H1 (cell line): ENCODE measurements at regions not wholly inside any gene's neighbourhood (a gene's known extent, or its start where the extent isn't known, plus 50 kb on each side); places are given as distances from the start of the nearest gene placed in this dataset.

Experiments
- CTCF ChIA-PET: fragments of 300-600 bp; sonication (Branson Sonifier 250); formaldehyde crosslinking; loops from one replicate; lab custom pipeline; 2021; ENCODE audit not compliant: partially characterized antibody; lab: Charles Lee
- POLR2A ChIA-PET: fragments of 300-600 bp; sonication (Branson Sonifier 250); formaldehyde crosslinking; loops from one replicate; lab custom pipeline; 2021; ENCODE audit warnings: inconsistent platforms; ENCODE audit not compliant: partially characterized antibody; lab: Charles Lee
- DNase-seq, 2 experiments: peaks; one replicate each; pipeline versions ENCODE4 v3.0.0 to v3.0.0-alpha.2; 2010 to 2022; ENCODE audit warnings: low spot score in 2 of 2, low read depth in 1 of 2, mixed read lengths in 1 of 2
- FAIRE-seq: peaks from 2 replicates; lab custom pipeline; 2011; peaks lifted over from hg19 to GRCh38; lab: Jason Lieb, UNC
- H2AFZ ChIP-seq: 2 replicates; pipeline ENCODE4 v1.8.1; 2012; ENCODE audit warnings: low read length, inconsistent platforms
- H2AK5ac ChIP-seq: 2 replicates; pipeline ENCODE4 v1.6.1; 2013; ENCODE audit warnings: low read depth, low read length
- H2BK120ac ChIP-seq: replicated peaks from 2 replicates; pipeline ENCODE3; 2013; ENCODE audit warnings: low read depth, low read length, inconsistent platforms
- H2BK12ac ChIP-seq: 2 replicates; pipeline ENCODE4 v1.6.1; 2013; ENCODE audit warnings: low read depth, low read length
- H2BK15ac ChIP-seq: 2 replicates; pipeline ENCODE4 v1.6.1; 2013; ENCODE audit warnings: low read length
- H2BK20ac ChIP-seq: 2 replicates; pipeline ENCODE4 v1.6.1; 2013; ENCODE audit warnings: low read length
- H2BK5ac ChIP-seq: 2 replicates; pipeline ENCODE4 v1.6.1; 2013; ENCODE audit warnings: low read depth, low read length
- H3K14ac ChIP-seq: 2 replicates; pipeline ENCODE4 v1.6.1; 2013; ENCODE audit warnings: inconsistent platforms; ENCODE audit not compliant: insufficient read length
- H3K18ac ChIP-seq: 2 replicates; pipeline ENCODE4 v1.6.1; 2013; ENCODE audit warnings: low read length; ENCODE audit errors: extremely low read depth
- H3K23ac ChIP-seq: 2 replicates; pipeline ENCODE4 v1.6.1; 2013; ENCODE audit warnings: inconsistent platforms; ENCODE audit not compliant: insufficient read length
- H3K23me2 ChIP-seq: 2 replicates; pipeline ENCODE4 v1.6.1; 2013; ENCODE audit warnings: low read depth, low read length
- H3K27ac ChIP-seq: 2 replicates; pipeline ENCODE4 v1.6.1; 2011; ENCODE audit warnings: low read depth, low read length, inconsistent platforms
- H3K27me3 ChIP-seq, 4 experiments: replicated peaks in 1 of 4; 1 replicate in 1 of 4; 2 replicates in 3 of 4; pipeline versions ENCODE4 v1.6.1 to v1.8.1; 2011 to 2013; ENCODE audit warnings: low read length in 3 of 4, mild to moderate bottlenecking in 3 of 4, inconsistent platforms in 2 of 4, mixed read lengths in 2 of 4, moderate library complexity in 1 of 4; ENCODE audit not compliant: control insufficient read depth in 3 of 4, insufficient read depth in 3 of 4; ENCODE audit errors: extremely low read depth in 1 of 4
- H3K36me3 ChIP-seq, 4 experiments: 2 replicates each; pipeline versions ENCODE4 v1.6.1 to v1.8.1; 2011 to 2013; ENCODE audit warnings: mild to moderate bottlenecking in 4 of 4, low read length in 3 of 4, moderate library complexity in 2 of 4, control low read depth in 1 of 4, inconsistent platforms in 1 of 4; ENCODE audit not compliant: insufficient read depth in 4 of 4, control insufficient read depth in 2 of 4
- H3K4ac ChIP-seq: replicated peaks from 2 replicates; pipeline ENCODE3; 2013; ENCODE audit warnings: low read length, low read depth, mixed read lengths, inconsistent platforms; ENCODE audit not compliant: insufficient read length
- H3K4me1 ChIP-seq, 4 experiments: replicated peaks in 1 of 4; 1 replicate in 1 of 4; 2 replicates in 3 of 4; pipeline versions ENCODE4 v1.6.1 to v1.8.1; 2011 to 2013; ENCODE audit warnings: low read length in 3 of 4, inconsistent platforms in 2 of 4, mixed read lengths in 1 of 4; ENCODE audit not compliant: insufficient read depth in 4 of 4, control insufficient read depth in 3 of 4
- H3K4me2 ChIP-seq, 2 experiments: 2 replicates each; pipeline versions ENCODE4 v1.6.1 to v1.8.1; 2011 to 2013; ENCODE audit warnings: low read depth in 2 of 2, low read length in 2 of 2, control low read depth in 1 of 2, inconsistent platforms in 1 of 2, mild to moderate bottlenecking in 1 of 2; ENCODE audit not compliant: insufficient read depth in 1 of 2
- H3K4me3 ChIP-seq, 4 experiments: fragments of 200-600, 300-600 bp in 1 of 4; sonication (generic), shearing (Covaris generic), sonication (Bioruptor Twin) in 1 of 4; 2 replicates each; pipeline versions ENCODE4 v1.5.1 to v1.8.1; 2011 to 2016; ENCODE audit warnings: low read length in 4 of 4, low read depth in 3 of 4, control low read depth in 2 of 4, inconsistent platforms in 2 of 4, mild to moderate bottlenecking in 2 of 4, mixed read lengths in 1 of 4, moderate library complexity in 1 of 4; ENCODE audit not compliant: insufficient read depth in 2 of 4; ENCODE audit errors: extremely low read depth in 1 of 4
- H3K56ac ChIP-seq: replicated peaks from 2 replicates; pipeline ENCODE3; 2013; ENCODE audit warnings: low read depth, mild to moderate bottlenecking, mixed read lengths, low read length, inconsistent platforms; ENCODE audit not compliant: insufficient read length
- H3K79me1 ChIP-seq: 2 replicates; pipeline ENCODE4 v1.6.1; 2013; ENCODE audit warnings: low read depth, low read length, control low read depth
- H3K79me2 ChIP-seq, 2 experiments: 2 replicates each; pipeline versions ENCODE4 v1.6.1 to v1.8.1; 2012 to 2013; ENCODE audit warnings: low read length in 2 of 2, mild to moderate bottlenecking in 2 of 2, inconsistent platforms in 1 of 2; ENCODE audit not compliant: insufficient read depth in 2 of 2, control insufficient read depth in 1 of 2
- H3K9ac ChIP-seq, 4 experiments: replicated peaks in 1 of 4; 1 replicate in 1 of 4; 2 replicates in 3 of 4; pipeline versions ENCODE4 v1.6.1 to v1.8.1; 2011 to 2013; ENCODE audit warnings: low read depth in 3 of 4, low read length in 3 of 4, control low read depth in 2 of 4, mild to moderate bottlenecking in 2 of 4, moderate library complexity in 2 of 4, inconsistent platforms in 1 of 4; ENCODE audit errors: extremely low read depth in 1 of 4
- H3K9me3 ChIP-seq, 2 experiments: 2 replicates each; pipeline versions ENCODE4 v1.6.1 to v1.8.1; 2012 to 2013; ENCODE audit warnings: mild to moderate bottlenecking in 2 of 2, moderate library complexity in 2 of 2, control low read depth in 1 of 2, inconsistent platforms in 1 of 2, low read depth in 1 of 2, low read length in 1 of 2, mixed read lengths in 1 of 2; ENCODE audit not compliant: insufficient read depth in 2 of 2
- H4K20me1 ChIP-seq, 2 experiments: replicated peaks in 1 of 2; 2 replicates each; pipeline versions ENCODE3 to v1.8.1; 2011 to 2013; ENCODE audit warnings: inconsistent platforms in 2 of 2, low read length in 2 of 2, mild to moderate bottlenecking in 1 of 2; ENCODE audit not compliant: insufficient read depth in 2 of 2, control insufficient read depth in 1 of 2
- H4K5ac ChIP-seq: 2 replicates; pipeline ENCODE4 v1.6.1; 2013; ENCODE audit warnings: low read length, low read depth, mixed read lengths, inconsistent platforms; ENCODE audit not compliant: insufficient read length
- H4K8ac ChIP-seq: 2 replicates; pipeline ENCODE4 v1.8.0; 2013; ENCODE audit warnings: mild to moderate bottlenecking, moderate library complexity, low read length, inconsistent platforms; ENCODE audit not compliant: insufficient read depth; ENCODE audit errors: extremely low read depth
- H4K91ac ChIP-seq: replicated peaks from 2 replicates; pipeline ENCODE3; 2013; ENCODE audit warnings: low read length, mixed read lengths, inconsistent platforms; ENCODE audit not compliant: insufficient read length
- ATF2 ChIP-seq: IDR thresholded peaks from 2 replicates; pipeline ENCODE4 v1.6.1; 2012; ENCODE audit warnings: low read length, inconsistent platforms
- BCL11A ChIP-seq, 2 experiments: IDR thresholded peaks; one replicate each; pipeline ENCODE4 v1.6.1; 2011; ENCODE audit warnings: low read depth in 2 of 2, low read length in 2 of 2, mild to moderate bottlenecking in 2 of 2
- CBX8 ChIP-seq: fragments of 300-800, 300-1000 bp; sonication (generic); IDR thresholded peaks from 2 replicates; pipeline ENCODE4 v1.7.1; 2016; ENCODE audit warnings: low read depth, low read length, borderline replicate concordance
- CEBPB ChIP-seq: IDR thresholded peaks from 2 replicates; pipeline ENCODE4 v1.6.1; 2012; ENCODE audit warnings: low read depth, low read length
- CREB1 ChIP-seq: IDR thresholded peaks from 2 replicates; pipeline ENCODE4 v1.6.1; 2012; ENCODE audit warnings: inconsistent platforms
- HDAC6 ChIP-seq: IDR thresholded peaks from one replicate; pipeline ENCODE4 v1.7.1; 2012; ENCODE audit warnings: low read depth, mild to moderate bottlenecking, inconsistent platforms, low read length, moderate library complexity
- JUN ChIP-seq: IDR thresholded peaks from 2 replicates; pipeline ENCODE4 v1.6.1; 2011; ENCODE audit warnings: low read depth, mild to moderate bottlenecking, improper control_type of control experiment, low read length
- KDM5A ChIP-seq: fragments of 200-600 bp; IDR thresholded peaks from 2 replicates; pipeline ENCODE4 v1.7.1; 2012; ENCODE audit warnings: mild to moderate bottlenecking, low read length, inconsistent platforms, mixed read lengths
- NRF1 ChIP-seq: IDR thresholded peaks from 2 replicates; pipeline ENCODE4 v1.6.1; 2011; ENCODE audit warnings: mild to moderate bottlenecking, low read depth, low read length, improper control_type of control experiment
- SIX5 ChIP-seq: IDR thresholded peaks from 2 replicates; pipeline ENCODE4 v1.6.1; 2011; ENCODE audit warnings: mild to moderate bottlenecking, low read depth, low read length
- SP1 ChIP-seq: IDR thresholded peaks from 2 replicates; pipeline ENCODE4 v1.6.1; 2011; ENCODE audit warnings: low read depth, low read length
- TAF7 ChIP-seq: optimal IDR thresholded peaks from 2 replicates; pipeline ENCODE3; 2011; ENCODE audit warnings: low read depth, mild to moderate bottlenecking, inconsistent platforms, low read length, moderate library complexity, borderline replicate concordance
- TCF12 ChIP-seq: IDR thresholded peaks from 2 replicates; pipeline ENCODE4 v1.6.1; 2011; ENCODE audit warnings: low read depth, mild to moderate bottlenecking, low read length
- WGBS, 2 experiments: shearing (Covaris generic) in 1 of 2; methylation state at CpG; one replicate each; pipeline versions ENCODE4 v1.1.6 to v1.1.7; 2013 to 2015; ENCODE audit warnings: low lambda C conversion rate in 2 of 2, mixed read lengths in 2 of 2, inconsistent platforms in 1 of 2, low coverage in 1 of 2, missing lambda C conversion rate in 1 of 2; ENCODE audit not compliant: insufficient replicate concordance in 2 of 2, insufficient coverage in 1 of 2, insufficient read length in 1 of 2; ENCODE audit errors: extremely low coverage in 1 of 2, missing lambda C conversion rate in 1 of 2; 5-methylcytosine and 5-hydroxymethylcytosine counted together

GRCh38 chr12:68499616-68500015 lies 111.1 kb upstream of the RAP1B start:
- no peak overlapping the region for H3K27ac ChIP-seq

More at GRCh38 chr12:68499616-68500015, 111.1 kb upstream of the RAP1B start:
- no peak overlapping the region for H2AK5ac ChIP-seq
- no peak overlapping the region for H2BK15ac ChIP-seq
- H4K5ac ChIP-seq, result no peak overlapping the region
- no peak for TF ChIP-seq SP1
- TF ChIP-seq NRF1, result no peak
- no peak for TF ChIP-seq ATF2
- no peak for TF ChIP-seq BCL11A (IDR thresholded peaks at IDR 0.05; ENCODE audit: low read depth in 2 of 2, low read length in 2 of 2)
- no peak for TF ChIP-seq KDM5A
- TF ChIP-seq JUN, result no peak
- TF ChIP-seq TCF12, result no peak
- TF ChIP-seq HDAC6, result no peak
- no peak for TF ChIP-seq CEBPB
- TF ChIP-seq TAF7, result no peak
- TF ChIP-seq SIX5, result no peak
- TF ChIP-seq CREB1, result no peak
- TF ChIP-seq CBX8, result no peak
- no peak overlapping the region for H2AFZ ChIP-seq
- H3K4me2 ChIP-seq, result no peak overlapping the region
- no peak overlapping the region for H2BK120ac ChIP-seq
- H3K23me2 ChIP-seq, result no peaks in the 10 kb centered on the region
- CTCF ChIA-PET, result interaction anchor here (0.6 to 3.9 kb wide), 4 partner anchors 10 to 568 kb away, joined by 4 to 13 read pairs (median 4); no protein-coding TSS in a partner anchor
- no peaks in the 10 kb centered on the region for H3K4me1 ChIP-seq
- H3K9me3 ChIP-seq, result no peaks in the 10 kb centered on the region
- no peak overlapping the region for H3K9ac ChIP-seq
- no peaks in the 10 kb centered on the region for H3K36me3 ChIP-seq
- POLR2A ChIA-PET, result interaction anchor here (1.0 kb wide), 1 partner anchor 111 kb away, joined by 3 read pairs; the partner anchor contains the start of gene RAP1B
- no peak overlapping the region for H3K14ac ChIP-seq
- H4K8ac ChIP-seq, result no peak overlapping the region
- WGBS, 2 experiments, result 100% methylated on average over 1 of the region's 1 CpG; no CpG with 5 or more reads in 1 of the 2 experiments
- H4K20me1 ChIP-seq, result no peaks in the 10 kb centered on the region
- no peak overlapping the region for H3K4ac ChIP-seq
- no peaks in the 10 kb centered on the region for H3K79me2 ChIP-seq
- no peaks in the 10 kb centered on the region for H3K27me3 ChIP-seq
- no peak for FAIRE-seq
- no peak overlapping the region for H2BK20ac ChIP-seq
- H3K56ac ChIP-seq, result no peak overlapping the region
- H2BK12ac ChIP-seq, result no peak overlapping the region
- H3K18ac ChIP-seq, result no peak overlapping the region
- DNase-seq, result no peak
- no peak overlapping the region for H3K4me3 ChIP-seq
- no peaks in the 10 kb centered on the region for H3K79me1 ChIP-seq
- H2BK5ac ChIP-seq, result no peak overlapping the region
- H4K91ac ChIP-seq, result no peak overlapping the region
- no peak overlapping the region for H3K23ac ChIP-seq
